Neural cell (in vitro differentiated cells): ENCODE measurements at regions not wholly inside any gene's neighbourhood (a gene's known extent, or its start where the extent isn't known, plus 50 kb on each side); places are given as distances from the start of the nearest gene placed in this dataset.

Experiments used
- H2AFZ ChIP-seq: fragments of 200-600, 300-800 bp; sonication (generic), shearing (Covaris generic); 2 replicates; pipeline ENCODE4 v1.6.0; 2014; ENCODE audit warnings: low read depth, mild to moderate bottlenecking, antibody characterized with exemption, low read length, moderate library complexity
- H3F3A ChIP-seq: fragments of 200-600 bp; shearing (Covaris generic); 2 replicates; pipeline ENCODE4 v1.6.1; 2016; ENCODE audit warnings: mild to moderate bottlenecking, moderate library complexity, mixed read lengths, antibody characterized with exemption, low read length; ENCODE audit not compliant: insufficient read depth, poor library complexity, severe bottlenecking
- H3K27ac ChIP-seq: fragments of 200-600, 300-800 bp; sonication (generic), shearing (Covaris generic); 2 replicates; pipeline ENCODE4 v1.5.1; 2014; ENCODE audit warnings: mild to moderate bottlenecking, low read length, moderate library complexity
- H3K27me3 ChIP-seq: fragments of 300-800, 200-600 bp; sonication (generic), shearing (Covaris generic); 2 replicates; pipeline ENCODE4 v1.6.0; 2014; ENCODE audit warnings: mild to moderate bottlenecking, low read depth, low read length, moderate library complexity; ENCODE audit not compliant: insufficient read depth
- H3K36me3 ChIP-seq: fragments of 300-800, 200-600 bp; sonication (generic), shearing (Covaris generic); 2 replicates; pipeline ENCODE4 v1.5.1; 2014; ENCODE audit warnings: mild to moderate bottlenecking, antibody characterized with exemption, low read length, moderate library complexity; ENCODE audit not compliant: insufficient read depth
- H3K4me2 ChIP-seq: fragments of 300-800, 200-600 bp; sonication (generic), shearing (Covaris generic); 2 replicates; pipeline ENCODE4 v1.6.0; 2014; ENCODE audit warnings: mild to moderate bottlenecking, low read length
- H3K4me3 ChIP-seq: fragments of 300-800, 200-600 bp; sonication (generic), shearing (Covaris generic); 2 replicates; pipeline ENCODE4 v1.5.1; 2014; ENCODE audit warnings: mild to moderate bottlenecking, low read length, moderate library complexity
- H3K79me2 ChIP-seq: fragments of 200-600 bp; shearing (Covaris generic); replicated peaks from 2 replicates; pipeline ENCODE4 v1.6.0; 2014; ENCODE audit warnings: mild to moderate bottlenecking, low read length, moderate library complexity; ENCODE audit not compliant: insufficient read depth
- H3K9ac ChIP-seq: fragments of 300-800, 200-600 bp; sonication (generic), shearing (Covaris generic); 2 replicates; pipeline ENCODE4 v1.6.1; 2016; ENCODE audit warnings: mild to moderate bottlenecking, low read length, mixed read lengths
- H3K9me2 ChIP-seq: fragments of 200-600 bp; shearing (Covaris generic); 2 replicates; pipeline ENCODE4 v1.6.1; 2016; ENCODE audit warnings: mild to moderate bottlenecking, low read length, mixed read lengths; ENCODE audit not compliant: insufficient read depth
- H3K9me3 ChIP-seq: fragments of 200-600, 300-800 bp; sonication (generic), shearing (Covaris generic); 2 replicates; pipeline ENCODE4 v1.6.1; 2016; ENCODE audit warnings: mild to moderate bottlenecking, mixed run types, low read length, moderate library complexity, mixed read lengths
- H4K20me1 ChIP-seq: fragments of 200-600 bp; shearing (Covaris generic); 2 replicates; pipeline ENCODE4 v1.6.1; 2016; ENCODE audit warnings: mild to moderate bottlenecking, mixed run types; ENCODE audit not compliant: insufficient read depth
- MXI1 ChIP-seq: fragments of 450-650 bp; conservative IDR thresholded peaks from 2 replicates; pipeline ENCODE4 v1.6.1; 2014; ENCODE audit warnings: antibody characterized with exemption, mild to moderate bottlenecking; ENCODE audit not compliant: poor library complexity, severe bottlenecking
- POLR2AphosphoS5 ChIP-seq: IDR thresholded peaks from 2 replicates; pipeline ENCODE4 v1.6.1; 2012
- RAD21 ChIP-seq: fragments of 450-650 bp; conservative IDR thresholded peaks from 2 replicates; pipeline ENCODE4 v1.6.1; 2014; ENCODE audit warnings: antibody characterized with exemption, mild to moderate bottlenecking, moderate library complexity
- TAF1 ChIP-seq: IDR thresholded peaks from 2 replicates; pipeline ENCODE4 v1.6.1; 2012; ENCODE audit warnings: low read depth
- TF ChIP-seq, protein P1 (sequence below): IDR thresholded peaks from 2 replicates; pipeline ENCODE4 v1.6.1; 2012; ENCODE audit warnings: borderline replicate concordance

DNA sequence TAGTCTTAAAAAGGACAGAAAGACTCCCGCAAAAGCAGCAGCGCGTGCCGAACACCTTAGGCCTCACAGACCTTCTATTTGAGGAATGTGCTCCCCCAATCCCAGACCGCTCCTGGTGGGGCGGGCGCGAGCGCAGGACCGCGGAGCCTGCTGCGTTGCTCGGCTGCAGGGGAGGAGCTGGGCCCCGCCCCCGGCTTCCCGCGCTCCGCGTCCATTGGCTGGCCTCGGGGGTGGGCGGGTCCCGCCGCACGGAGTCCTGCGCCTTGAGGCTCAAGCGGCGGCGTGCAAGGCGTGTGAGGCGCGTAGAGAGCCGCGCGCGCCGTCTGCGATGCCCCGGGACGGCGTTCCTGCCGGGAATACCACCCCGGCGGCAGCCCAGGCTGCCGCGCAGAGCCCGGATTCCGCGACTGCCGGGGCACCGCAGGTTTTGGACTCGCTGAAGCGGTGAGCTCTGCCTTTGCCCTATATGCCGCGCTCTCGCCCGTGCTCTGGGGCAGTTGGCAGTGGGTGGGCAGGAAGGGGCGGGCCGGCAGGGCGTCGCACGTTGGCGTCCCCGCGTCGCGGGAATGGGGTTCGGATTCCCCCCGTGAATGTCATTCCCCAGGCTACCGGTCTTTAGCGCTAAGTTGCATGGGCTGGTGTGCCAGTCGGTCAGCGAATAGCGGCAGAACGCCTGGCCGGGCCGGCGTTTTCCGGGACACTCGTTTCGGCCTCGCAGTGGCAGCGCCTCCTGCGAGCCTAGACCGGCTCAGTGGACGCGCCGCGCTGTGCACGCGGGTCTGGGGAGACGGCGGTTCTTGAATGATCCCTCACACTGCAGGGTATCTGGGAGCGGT, 49.6 kb upstream of the PAIP2B start:
- Histone ChIP-seq H3K27ac (no peak overlapping the region), H3F3A (no peaks in the 10 kb centered on the region), H3K4me3 (peak overlapping the region; percentile 88), H3K9me3 (no peaks in the 10 kb centered on the region), H3K4me2 (peak overlapping the region; percentile 68), H3K9me2 (no peaks in the 10 kb centered on the region), H4K20me1 (no peaks in the 10 kb centered on the region), H3K36me3 (no peaks in the 10 kb centered on the region), H3K9ac (peak overlapping the region; percentile 33), H3K27me3 (peaks cover 29% of the 10 kb centered on the region), H3K79me2 (no peaks in the 10 kb centered on the region), H2AFZ (peak overlapping the region; percentile 65)
- no peak for TF ChIP-seq TAF1
- TF ChIP-seq POLR2AphosphoS5, result peak; percentile 39
- TF ChIP-seq, protein P1, sequence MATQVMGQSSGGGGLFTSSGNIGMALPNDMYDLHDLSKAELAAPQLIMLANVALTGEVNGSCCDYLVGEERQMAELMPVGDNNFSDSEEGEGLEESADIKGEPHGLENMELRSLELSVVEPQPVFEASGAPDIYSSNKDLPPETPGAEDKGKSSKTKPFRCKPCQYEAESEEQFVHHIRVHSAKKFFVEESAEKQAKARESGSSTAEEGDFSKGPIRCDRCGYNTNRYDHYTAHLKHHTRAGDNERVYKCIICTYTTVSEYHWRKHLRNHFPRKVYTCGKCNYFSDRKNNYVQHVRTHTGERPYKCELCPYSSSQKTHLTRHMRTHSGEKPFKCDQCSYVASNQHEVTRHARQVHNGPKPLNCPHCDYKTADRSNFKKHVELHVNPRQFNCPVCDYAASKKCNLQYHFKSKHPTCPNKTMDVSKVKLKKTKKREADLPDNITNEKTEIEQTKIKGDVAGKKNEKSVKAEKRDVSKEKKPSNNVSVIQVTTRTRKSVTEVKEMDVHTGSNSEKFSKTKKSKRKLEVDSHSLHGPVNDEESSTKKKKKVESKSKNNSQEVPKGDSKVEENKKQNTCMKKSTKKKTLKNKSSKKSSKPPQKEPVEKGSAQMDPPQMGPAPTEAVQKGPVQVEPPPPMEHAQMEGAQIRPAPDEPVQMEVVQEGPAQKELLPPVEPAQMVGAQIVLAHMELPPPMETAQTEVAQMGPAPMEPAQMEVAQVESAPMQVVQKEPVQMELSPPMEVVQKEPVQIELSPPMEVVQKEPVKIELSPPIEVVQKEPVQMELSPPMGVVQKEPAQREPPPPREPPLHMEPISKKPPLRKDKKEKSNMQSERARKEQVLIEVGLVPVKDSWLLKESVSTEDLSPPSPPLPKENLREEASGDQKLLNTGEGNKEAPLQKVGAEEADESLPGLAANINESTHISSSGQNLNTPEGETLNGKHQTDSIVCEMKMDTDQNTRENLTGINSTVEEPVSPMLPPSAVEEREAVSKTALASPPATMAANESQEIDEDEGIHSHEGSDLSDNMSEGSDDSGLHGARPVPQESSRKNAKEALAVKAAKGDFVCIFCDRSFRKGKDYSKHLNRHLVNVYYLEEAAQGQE, result peak; percentile 28
- TF ChIP-seq MXI1, result peak; percentile 67
- TF ChIP-seq RAD21, result peak; percentile 6
